Loucy (cell line): ENCODE measurements at regions not wholly inside any gene's neighbourhood (a gene's known extent, or its start where the extent isn't known, plus 50 kb on each side); places are given as distances from the start of the nearest gene placed in this dataset.

Experiments
- H2AFZ ChIP-seq: fragments of 200-600 bp; sonication (generic); 2 replicates; pipeline ENCODE4 v1.6.0; 2016; ENCODE audit warnings: antibody characterized with exemption, mild to moderate bottlenecking, low read length, moderate library complexity
- H3F3A ChIP-seq: fragments of 200-600 bp; 2 replicates; pipeline ENCODE4 v1.6.0; 2016; ENCODE audit warnings: antibody characterized with exemption, low read depth, mild to moderate bottlenecking
- H3K27me3 ChIP-seq: fragments of 200-600 bp; sonication (generic); 2 replicates; pipeline ENCODE4 v1.6.1; 2014; ENCODE audit warnings: low read length, mild to moderate bottlenecking; ENCODE audit not compliant: insufficient read depth, poor library complexity, severe bottlenecking
- H3K36me3 ChIP-seq: fragments of 200-600 bp; sonication (generic); 2 replicates; pipeline ENCODE4 v1.6.1; 2016; ENCODE audit warnings: low read length; ENCODE audit not compliant: insufficient read depth
- H3K4me1 ChIP-seq: fragments of 200-600 bp; sonication (generic); 2 replicates; pipeline ENCODE4 v1.5.1; 2014; ENCODE audit warnings: low read length, mild to moderate bottlenecking; ENCODE audit not compliant: insufficient read depth, poor library complexity, severe bottlenecking
- H3K4me2 ChIP-seq: fragments of 200-600 bp; sonication (generic); 2 replicates; pipeline ENCODE4 v1.6.0; 2014; ENCODE audit warnings: antibody characterized with exemption, low read length, low read depth, mild to moderate bottlenecking; ENCODE audit not compliant: poor library complexity, severe bottlenecking
- H3K4me3 ChIP-seq: fragments of 200-600 bp; sonication (generic); 2 replicates; pipeline ENCODE4 v1.5.1; 2014; ENCODE audit warnings: low read length, mild to moderate bottlenecking, mixed read lengths; ENCODE audit not compliant: poor library complexity, severe bottlenecking
- H3K79me2 ChIP-seq: fragments of 200-600 bp; sonication (generic); 2 replicates; pipeline ENCODE4 v1.6.1; 2014; ENCODE audit warnings: low read length; ENCODE audit not compliant: insufficient read depth
- H3K9ac ChIP-seq: fragments of 200-600 bp; sonication (generic); 2 replicates; pipeline ENCODE4 v1.6.0; 2014; ENCODE audit warnings: mild to moderate bottlenecking, low read depth, low read length, moderate library complexity; ENCODE audit not compliant: poor library complexity, severe bottlenecking
- H3K9me2 ChIP-seq: fragments of 200-600 bp; sonication (generic); replicated peaks from 2 replicates; pipeline ENCODE4 v1.6.1; 2016; ENCODE audit warnings: low read depth, low read length, mixed read lengths
- H3K9me3 ChIP-seq: fragments of 200-600 bp; sonication (generic); 2 replicates; pipeline ENCODE4 v1.6.1; 2014; ENCODE audit warnings: mild to moderate bottlenecking, antibody characterized with exemption, low read length, low read depth; ENCODE audit not compliant: insufficient read depth
- H4K20me1 ChIP-seq: fragments of 200-600 bp; sonication (generic); 2 replicates; pipeline ENCODE4 v1.6.0; 2014; ENCODE audit warnings: antibody characterized with exemption, low read length, mild to moderate bottlenecking; ENCODE audit not compliant: insufficient read depth, poor library complexity, severe bottlenecking
- EZH2phosphoT487 ChIP-seq: fragments of 200-600 bp; IDR thresholded peaks from 2 replicates; pipeline ENCODE4 v1.6.1; 2018; ENCODE audit warnings: antibody characterized with exemption, mild to moderate bottlenecking, moderate library complexity, borderline replicate concordance
- TF ChIP-seq, protein P1 (sequence below): fragments of 200-600 bp; sonication (generic); conservative IDR thresholded peaks from 2 replicates; pipeline ENCODE4 v1.5.1; 2014; ENCODE audit warnings: mild to moderate bottlenecking, antibody characterized with exemption, low read length

DNA sequence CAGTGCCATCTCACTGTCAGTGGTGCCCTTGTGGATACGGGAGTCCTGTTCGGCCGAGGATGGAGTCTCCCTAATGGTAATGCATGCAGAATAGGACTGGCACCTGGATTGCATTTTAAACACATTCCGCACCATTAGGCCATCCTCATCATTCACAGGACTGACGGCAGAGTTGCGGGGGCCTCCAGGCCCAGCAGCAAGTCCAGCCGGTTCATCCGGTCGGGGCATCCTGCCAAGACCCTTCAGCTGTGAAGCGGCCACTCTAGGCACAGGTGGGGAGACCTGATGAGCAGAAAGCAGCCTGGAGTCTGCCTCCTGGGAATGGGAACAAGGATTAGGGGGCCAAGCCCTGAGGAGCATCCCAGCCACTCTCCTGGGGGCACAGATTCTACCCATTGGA is 90.3 kb upstream of the XYLT1 start:
- Histone ChIP-seq H3K36me3 (no peaks in the 10 kb centered on the region), H3F3A (no peaks in the 10 kb centered on the region), H3K9ac (no peak overlapping the region), H3K4me1 (no peaks in the 10 kb centered on the region), H3K79me2 (no peaks in the 10 kb centered on the region), H3K9me3 (no peaks in the 10 kb centered on the region), H4K20me1 (no peaks in the 10 kb centered on the region), H3K4me3 (no peak overlapping the region), H3K27me3 (no peaks in the 10 kb centered on the region), H2AFZ (no peak overlapping the region), H3K4me2 (no peak overlapping the region), H3K9me2 (no peaks in the 10 kb centered on the region)
- TF ChIP-seq, protein P1, sequence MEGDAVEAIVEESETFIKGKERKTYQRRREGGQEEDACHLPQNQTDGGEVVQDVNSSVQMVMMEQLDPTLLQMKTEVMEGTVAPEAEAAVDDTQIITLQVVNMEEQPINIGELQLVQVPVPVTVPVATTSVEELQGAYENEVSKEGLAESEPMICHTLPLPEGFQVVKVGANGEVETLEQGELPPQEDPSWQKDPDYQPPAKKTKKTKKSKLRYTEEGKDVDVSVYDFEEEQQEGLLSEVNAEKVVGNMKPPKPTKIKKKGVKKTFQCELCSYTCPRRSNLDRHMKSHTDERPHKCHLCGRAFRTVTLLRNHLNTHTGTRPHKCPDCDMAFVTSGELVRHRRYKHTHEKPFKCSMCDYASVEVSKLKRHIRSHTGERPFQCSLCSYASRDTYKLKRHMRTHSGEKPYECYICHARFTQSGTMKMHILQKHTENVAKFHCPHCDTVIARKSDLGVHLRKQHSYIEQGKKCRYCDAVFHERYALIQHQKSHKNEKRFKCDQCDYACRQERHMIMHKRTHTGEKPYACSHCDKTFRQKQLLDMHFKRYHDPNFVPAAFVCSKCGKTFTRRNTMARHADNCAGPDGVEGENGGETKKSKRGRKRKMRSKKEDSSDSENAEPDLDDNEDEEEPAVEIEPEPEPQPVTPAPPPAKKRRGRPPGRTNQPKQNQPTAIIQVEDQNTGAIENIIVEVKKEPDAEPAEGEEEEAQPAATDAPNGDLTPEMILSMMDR, result no peak
- TF ChIP-seq EZH2phosphoT487, result no peak

GRCh38 chr16:17560548-17560947 is 89.8 kb upstream of the XYLT1 start:
- Histone ChIP-seq H3K4me3 (no peak overlapping the region), H4K20me1 (no peaks in the 10 kb centered on the region), H3F3A (no peaks in the 10 kb centered on the region), H3K9ac (no peak overlapping the region), H3K79me2 (no peaks in the 10 kb centered on the region), H3K9me3 (no peaks in the 10 kb centered on the region), H3K36me3 (no peaks in the 10 kb centered on the region), H2AFZ (no peak overlapping the region), H3K9me2 (no peaks in the 10 kb centered on the region), H3K4me2 (no peak overlapping the region), H3K4me1 (no peaks in the 10 kb centered on the region), H3K27me3 (no peaks in the 10 kb centered on the region)
- no peak for TF ChIP-seq EZH2phosphoT487
- TF ChIP-seq, protein P1, result no peak

GRCh38 chr16:17559394-17559793 is 88.6 kb upstream of the XYLT1 start:
- no peaks in the 10 kb centered on the region for H4K20me1 ChIP-seq
- TF ChIP-seq, protein P1, result no peak
- TF ChIP-seq EZH2phosphoT487, result no peak
- H2AFZ ChIP-seq, result no peak overlapping the region
- no peaks in the 10 kb centered on the region for H3K9me3 ChIP-seq
- no peak overlapping the region for H3K4me3 ChIP-seq
- H3F3A ChIP-seq, result no peaks in the 10 kb centered on the region
- no peaks in the 10 kb centered on the region for H3K9me2 ChIP-seq
- no peaks in the 10 kb centered on the region for H3K27me3 ChIP-seq
- no peaks in the 10 kb centered on the region for H3K4me1 ChIP-seq
- H3K79me2 ChIP-seq, result no peaks in the 10 kb centered on the region
- H3K36me3 ChIP-seq, result no peaks in the 10 kb centered on the region
- no peak overlapping the region for H3K9ac ChIP-seq
- no peak overlapping the region for H3K4me2 ChIP-seq
